ENCODE measurements at regions not wholly inside any gene's neighbourhood (a gene's known extent, or its start where the extent isn't known, plus 50 kb on each side); places are given as distances from the start of the nearest gene placed in this dataset.

DNA sequence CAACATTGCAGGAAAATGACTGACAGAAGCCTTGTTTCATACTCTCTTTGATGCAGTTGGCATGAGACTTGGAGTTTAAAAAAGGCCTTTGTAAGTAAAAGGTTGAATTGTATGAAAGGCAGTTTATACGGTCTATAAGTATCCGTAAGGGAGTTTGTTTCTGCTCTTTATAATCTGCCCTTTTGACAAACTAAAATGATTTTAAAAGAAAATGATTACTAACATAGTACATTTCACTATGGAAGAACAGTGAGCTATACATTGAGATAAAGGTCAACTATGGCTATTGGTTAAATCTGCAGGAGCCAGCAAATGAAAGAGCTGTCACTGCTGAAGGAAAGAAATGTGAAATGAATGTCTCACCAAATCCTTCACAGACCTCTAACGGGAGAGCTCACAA is 296.1 kb upstream of the SLITRK6 start:
- Histone ChIP-seq H3K27me3 (ENCODE audit: control insufficient read depth, insufficient read depth, low read length) (no peaks in the 10 kb centered on the region), H3K4me3 (ENCODE audit: low read depth, low read length) (no peak overlapping the region), H3K36me3 (ENCODE audit: control insufficient read depth, insufficient read depth, low read length) (no peaks in the 10 kb centered on the region)
- no peak for DNase-seq (ENCODE audit: low read depth)
- CTCF ChIA-PET = no interaction called here
- TF ChIP-seq, protein P1, sequence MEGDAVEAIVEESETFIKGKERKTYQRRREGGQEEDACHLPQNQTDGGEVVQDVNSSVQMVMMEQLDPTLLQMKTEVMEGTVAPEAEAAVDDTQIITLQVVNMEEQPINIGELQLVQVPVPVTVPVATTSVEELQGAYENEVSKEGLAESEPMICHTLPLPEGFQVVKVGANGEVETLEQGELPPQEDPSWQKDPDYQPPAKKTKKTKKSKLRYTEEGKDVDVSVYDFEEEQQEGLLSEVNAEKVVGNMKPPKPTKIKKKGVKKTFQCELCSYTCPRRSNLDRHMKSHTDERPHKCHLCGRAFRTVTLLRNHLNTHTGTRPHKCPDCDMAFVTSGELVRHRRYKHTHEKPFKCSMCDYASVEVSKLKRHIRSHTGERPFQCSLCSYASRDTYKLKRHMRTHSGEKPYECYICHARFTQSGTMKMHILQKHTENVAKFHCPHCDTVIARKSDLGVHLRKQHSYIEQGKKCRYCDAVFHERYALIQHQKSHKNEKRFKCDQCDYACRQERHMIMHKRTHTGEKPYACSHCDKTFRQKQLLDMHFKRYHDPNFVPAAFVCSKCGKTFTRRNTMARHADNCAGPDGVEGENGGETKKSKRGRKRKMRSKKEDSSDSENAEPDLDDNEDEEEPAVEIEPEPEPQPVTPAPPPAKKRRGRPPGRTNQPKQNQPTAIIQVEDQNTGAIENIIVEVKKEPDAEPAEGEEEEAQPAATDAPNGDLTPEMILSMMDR (IDR thresholded peaks at IDR 0.05; ENCODE audit: insufficient read depth, low read depth, low read length) = no peak
- POLR2A ChIA-PET = no interaction called here

DNA sequence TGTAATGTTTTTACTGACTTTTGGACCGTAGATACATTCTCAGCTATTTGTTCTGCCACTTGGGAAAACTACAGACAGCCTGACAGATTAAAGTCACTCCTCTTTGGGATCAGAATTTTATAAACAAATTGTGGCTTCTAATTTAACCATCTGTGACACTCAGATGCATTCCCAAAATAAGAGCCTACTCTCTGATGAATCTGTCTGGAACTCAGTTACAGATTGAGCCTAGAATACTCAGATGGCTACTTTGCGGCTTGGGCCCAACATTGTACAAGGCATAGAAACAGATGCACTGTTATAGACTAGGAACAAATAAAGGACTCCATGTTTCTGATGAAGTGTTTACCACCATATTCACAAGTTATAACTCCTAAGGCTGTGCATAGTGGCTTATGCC is 291.0 kb upstream of the SLITRK6 start:
- DNase-seq (ENCODE audit: low read depth) = no peak
- ChIA-PET CTCF (no interaction called here), POLR2A (no interaction called here)
- Histone ChIP-seq H3K27me3 (ENCODE audit: control insufficient read depth, insufficient read depth, low read length) (no peaks in the 10 kb centered on the region), H3K4me3 (ENCODE audit: low read depth, low read length) (no peak overlapping the region), H3K36me3 (ENCODE audit: control insufficient read depth, insufficient read depth, low read length) (no peaks in the 10 kb centered on the region)
- TF ChIP-seq, protein P1 (IDR thresholded peaks at IDR 0.05; ENCODE audit: insufficient read depth, low read depth, low read length) = no peak

DNA sequence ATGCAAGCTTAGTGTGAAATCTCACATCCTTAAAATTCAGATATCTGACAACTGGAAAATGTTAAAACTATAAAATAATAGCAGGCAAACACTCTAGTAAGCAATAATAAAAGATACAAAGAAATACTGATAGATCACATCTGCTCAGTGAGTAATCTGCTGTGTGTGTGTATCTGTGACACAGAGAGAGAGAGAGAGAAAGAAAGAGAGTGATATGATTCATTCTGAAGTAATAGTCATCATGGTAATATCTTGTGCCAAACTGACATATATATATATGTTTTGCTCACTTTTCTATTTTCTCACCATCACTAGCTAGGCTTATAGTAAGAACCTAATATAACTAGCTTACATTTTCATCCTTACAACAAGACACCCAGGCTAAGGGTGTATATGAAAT is 288.0 kb upstream of the SLITRK6 start:
- no peak for DNase-seq (ENCODE audit: low read depth)
- CTCF ChIA-PET = no interaction called here
- POLR2A ChIA-PET = no interaction called here
- no peak overlapping the region for H3K4me3 ChIP-seq (ENCODE audit: low read depth, low read length)
- H3K27me3 ChIP-seq (ENCODE audit: control insufficient read depth, insufficient read depth, low read length) = no peaks in the 10 kb centered on the region
- no peaks in the 10 kb centered on the region for H3K36me3 ChIP-seq (ENCODE audit: control insufficient read depth, insufficient read depth, low read length)
- TF ChIP-seq, protein P1 (IDR thresholded peaks at IDR 0.05; ENCODE audit: insufficient read depth, low read depth, low read length) = no peak

DNA sequence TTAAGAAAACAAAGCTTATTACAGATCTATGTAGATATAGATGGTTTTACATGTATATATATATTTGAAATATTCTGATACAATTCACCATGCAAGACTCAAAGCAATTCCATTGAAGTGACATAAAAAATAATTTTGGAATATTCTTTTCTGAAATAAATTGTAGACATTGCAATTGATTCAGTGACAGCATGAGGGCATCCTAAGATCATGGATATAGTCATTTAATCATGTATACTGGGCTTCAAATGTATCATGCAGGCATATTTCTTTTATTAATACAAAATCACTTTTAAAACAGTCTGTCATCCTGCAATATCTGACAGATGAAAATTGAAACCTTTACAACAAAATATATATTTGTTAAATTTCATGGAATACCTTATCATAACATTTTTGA is 286.7 kb upstream of the SLITRK6 start:
- Histone ChIP-seq H3K27me3 (ENCODE audit: control insufficient read depth, insufficient read depth, low read length) (no peaks in the 10 kb centered on the region), H3K4me3 (ENCODE audit: low read depth, low read length) (no peak overlapping the region), H3K36me3 (ENCODE audit: control insufficient read depth, insufficient read depth, low read length) (no peaks in the 10 kb centered on the region)
- ChIA-PET CTCF (no interaction called here), POLR2A (no interaction called here)
- TF ChIP-seq, protein P1 (IDR thresholded peaks at IDR 0.05; ENCODE audit: insufficient read depth, low read depth, low read length) = no peak
- no peak for DNase-seq (ENCODE audit: low read depth)

DNA sequence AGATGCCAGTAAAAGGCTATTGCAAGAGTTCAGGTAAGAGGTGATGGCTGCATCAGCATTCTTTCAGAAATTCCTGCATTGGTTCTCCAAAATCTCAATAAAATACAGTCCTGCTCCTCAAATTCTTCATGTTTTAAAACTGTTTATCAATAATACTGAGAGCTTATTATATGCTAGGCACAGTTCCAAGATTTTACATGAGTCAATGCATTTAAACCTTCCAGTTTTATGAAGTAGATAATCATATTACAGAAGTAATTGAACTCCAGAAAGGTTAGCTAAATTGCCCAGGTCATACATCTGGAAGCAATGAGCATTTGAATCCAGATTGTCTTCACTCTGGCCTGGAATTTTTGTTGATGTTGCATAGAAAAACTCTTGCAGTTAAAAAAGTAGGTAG is 282.9 kb upstream of the SLITRK6 start:
- DNase-seq (ENCODE audit: low read depth) = no peak
- POLR2A ChIA-PET = no interaction called here
- TF ChIP-seq, protein P1 (IDR thresholded peaks at IDR 0.05; ENCODE audit: insufficient read depth, low read depth, low read length) = no peak

More for the DNA sequence above, 282.9 kb upstream of the SLITRK6 start:
- Histone ChIP-seq H3K36me3 (ENCODE audit: control insufficient read depth, insufficient read depth, low read length) (no peaks in the 10 kb centered on the region), H3K4me3 (ENCODE audit: low read depth, low read length) (no peak overlapping the region), H3K27me3 (ENCODE audit: control insufficient read depth, insufficient read depth, low read length) (no peaks in the 10 kb centered on the region)
- CTCF ChIA-PET = no interaction called here

All from BJ (cell line).